Hippocampal formation (tissue), 2 donors: ENCODE measurements at regions not wholly inside any gene's neighbourhood (a gene's known extent, or its start where the extent isn't known, plus 50 kb on each side); places are given as distances from the start of the nearest gene placed in this dataset.

ENCODE experiments used
- DNase-seq, 2 donors: peaks; one replicate each; lab custom pipeline; 2025; lab: John Stamatoyannopoulos, UW

DNA sequence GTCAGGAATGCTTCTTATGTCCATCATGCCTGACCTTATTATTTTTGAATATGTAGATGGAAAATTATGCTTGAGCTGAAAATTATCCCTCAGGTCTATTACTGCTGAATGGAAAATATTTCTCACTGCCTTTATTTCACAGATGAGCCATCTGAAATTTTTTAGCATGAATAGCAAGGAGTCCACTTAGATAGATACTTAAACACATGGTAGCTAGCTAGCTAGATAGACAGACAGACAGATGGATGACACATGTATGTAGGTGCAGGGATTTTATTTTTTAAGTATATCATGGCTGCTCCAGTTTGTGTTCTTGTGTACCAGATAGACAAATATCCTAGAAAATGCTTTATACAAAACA lies 645.0 kb downstream of the MMUT start:
- no peak for DNase-seq

DNA sequence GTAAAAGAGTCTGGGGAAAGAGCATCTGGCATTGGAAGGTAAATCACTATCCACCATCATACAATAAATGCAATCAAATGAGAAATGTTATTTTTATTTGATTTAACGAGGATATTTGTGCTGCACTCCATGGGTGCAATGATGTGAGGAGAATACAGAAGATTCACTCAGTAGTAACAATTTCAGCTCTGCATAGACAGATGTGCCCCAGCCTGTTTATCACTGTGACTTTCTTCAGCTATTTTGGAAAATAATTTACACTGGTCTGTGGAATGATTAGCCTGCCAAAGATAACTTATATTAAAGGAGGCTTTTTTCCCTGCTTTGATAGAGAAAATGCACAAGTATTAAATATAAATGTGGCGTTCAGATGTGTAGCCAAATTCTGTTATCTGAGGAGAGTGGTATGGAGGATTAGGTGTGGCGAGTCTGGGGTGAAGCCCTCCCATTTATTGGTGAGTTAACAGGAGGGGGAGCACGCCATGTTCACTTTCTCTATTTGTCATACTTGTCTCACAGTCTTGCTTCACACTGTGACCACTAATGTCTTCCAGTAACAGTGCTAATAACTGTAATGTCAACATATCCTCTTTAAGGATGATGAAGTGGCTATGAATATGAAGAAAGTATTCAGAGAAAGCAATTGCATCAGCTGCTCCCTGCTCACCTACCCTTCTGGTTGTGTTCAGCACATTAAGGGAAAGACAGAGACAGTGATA lies 645.6 kb downstream of the MMUT start:
- no peak for DNase-seq

DNA sequence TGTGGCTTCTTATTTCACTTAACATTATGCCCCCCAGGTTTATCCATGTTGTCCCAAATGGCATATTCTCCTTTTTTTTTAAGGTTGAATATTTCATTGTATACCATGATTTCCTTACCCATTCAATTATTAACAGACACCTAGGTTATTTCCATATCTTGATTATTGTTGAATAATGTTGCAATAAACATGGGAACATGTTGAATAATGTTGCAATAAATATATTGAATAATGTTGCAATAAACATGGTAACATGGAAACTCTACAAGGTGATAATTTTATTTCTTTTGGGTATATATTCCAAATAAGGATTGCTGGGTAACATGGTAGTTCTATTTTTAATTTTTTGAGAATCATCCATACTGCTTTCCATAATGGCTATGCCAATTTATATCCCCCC lies 648.1 kb downstream of the MMUT start:
- no peak for DNase-seq

DNA sequence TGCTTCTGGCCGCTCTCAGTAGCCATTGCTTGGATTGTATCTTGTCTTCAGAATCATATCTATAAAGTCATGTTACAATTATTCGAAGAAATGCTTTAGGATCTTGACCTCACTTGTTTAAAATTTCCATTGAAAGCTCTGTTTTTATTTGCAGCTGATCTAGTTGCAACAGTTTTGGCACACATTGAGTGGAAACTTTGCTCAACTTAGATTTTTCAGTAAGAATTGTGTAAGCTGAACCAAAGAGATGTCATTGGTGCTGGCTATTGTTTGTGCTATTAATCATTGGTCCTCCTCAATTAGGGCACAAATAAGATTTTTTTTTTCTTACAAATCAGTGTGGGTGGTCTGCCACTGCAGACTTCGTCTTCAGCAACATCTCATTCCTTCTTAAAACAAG lies 649.2 kb downstream of the MMUT start:
- no peak for DNase-seq

DNA sequence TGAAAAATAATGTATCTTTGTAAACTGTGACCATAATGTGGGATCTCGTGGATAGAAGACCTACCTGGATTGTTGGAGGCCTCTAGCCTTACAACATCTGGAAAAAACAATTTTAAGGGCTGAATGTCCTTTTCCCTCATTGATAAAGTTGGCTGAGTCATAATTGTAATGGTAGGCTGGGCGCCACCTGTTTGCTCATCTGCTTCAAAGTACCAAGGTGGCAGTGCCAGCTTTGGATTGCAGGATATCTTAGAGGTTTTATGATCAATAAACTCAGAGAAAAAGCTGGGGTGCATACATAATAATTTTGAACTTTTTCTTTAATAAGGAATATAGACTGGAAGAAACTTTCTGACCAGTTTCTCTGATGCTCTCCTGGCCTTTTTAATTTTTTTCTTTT lies 653.4 kb downstream of the MMUT start:
- DNase-seq = no peak

DNA sequence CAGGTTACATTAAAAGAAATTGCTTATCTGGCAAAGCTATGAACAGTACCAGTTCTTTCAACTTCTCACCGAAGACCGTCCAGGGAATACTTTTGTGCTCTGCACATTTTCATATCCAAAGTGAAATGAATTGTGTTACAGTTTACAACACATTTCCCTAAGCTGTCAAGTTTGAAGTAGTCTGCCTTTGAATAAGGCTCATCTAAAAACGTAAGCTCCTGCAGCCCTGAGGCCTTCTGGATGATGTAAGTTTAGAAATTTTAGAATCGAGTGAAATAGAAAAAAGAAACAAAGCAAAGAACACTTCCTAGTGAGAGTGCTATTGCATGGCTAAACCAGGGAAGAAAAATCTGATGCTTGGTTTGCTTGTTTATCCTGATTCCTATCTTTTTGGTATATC lies 653.8 kb downstream of the MMUT start:
- DNase-seq = no peak

DNA sequence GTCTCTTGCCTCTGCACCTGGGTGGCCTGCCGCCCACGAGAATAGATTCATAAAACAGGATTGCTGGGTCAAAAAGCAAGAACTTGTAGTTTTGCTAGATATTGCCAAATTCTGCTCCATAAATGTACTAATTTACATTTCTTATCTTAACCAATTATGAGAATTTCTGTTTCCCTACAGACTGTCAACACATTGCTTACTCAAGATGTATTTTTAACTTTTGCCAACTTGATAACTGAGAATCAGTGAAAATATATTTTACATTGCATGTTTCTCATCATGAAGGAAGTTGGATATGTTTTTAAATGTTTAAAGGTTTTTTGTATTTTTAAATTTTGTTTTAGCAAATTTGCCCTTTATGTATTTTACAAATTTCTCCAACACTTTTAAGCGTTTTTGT lies 664.8 kb downstream of the MMUT start:
- DNase-seq = no peak

DNA sequence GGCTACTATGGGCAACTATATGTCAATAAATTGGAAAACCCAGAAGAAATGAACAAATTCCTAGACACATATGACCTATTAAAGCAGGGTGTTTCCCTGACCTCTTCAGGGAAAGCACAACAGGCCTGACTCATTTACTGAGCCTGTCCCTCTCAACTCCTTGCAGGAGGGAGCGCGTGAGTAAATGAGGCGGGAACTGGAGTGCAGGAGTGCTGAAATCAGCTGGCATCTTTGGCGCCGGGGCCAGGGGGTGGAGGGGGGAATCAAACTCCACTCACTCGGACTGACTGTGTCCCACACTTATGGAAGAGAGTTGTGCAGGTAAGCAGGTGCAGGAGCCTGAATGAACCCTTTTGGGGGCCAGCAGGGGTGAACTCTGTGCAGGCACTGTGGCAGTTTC lies 671.2 kb upstream of the PTCHD4 start:
- no peak for DNase-seq

DNA sequence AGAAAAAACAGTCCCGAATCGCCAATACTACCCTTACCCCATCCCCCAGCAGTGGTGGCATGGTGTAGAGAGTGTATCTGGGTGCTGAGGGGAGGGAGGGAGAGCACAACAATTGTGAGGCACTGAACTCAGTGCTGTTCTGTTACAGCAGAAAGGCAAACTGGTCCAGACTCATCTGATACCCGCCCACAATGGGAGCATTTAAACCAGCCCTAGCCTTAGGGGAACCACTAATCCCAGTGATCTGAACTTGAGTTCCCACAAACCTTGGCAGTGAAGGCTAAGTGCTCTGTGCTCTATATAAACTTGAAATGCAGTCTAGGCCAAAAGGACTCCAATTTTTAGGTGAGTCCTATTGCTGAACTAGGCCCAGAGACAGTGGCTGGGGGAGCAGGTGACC lies 666.4 kb upstream of the PTCHD4 start:
- DNase-seq = no peak

DNA sequence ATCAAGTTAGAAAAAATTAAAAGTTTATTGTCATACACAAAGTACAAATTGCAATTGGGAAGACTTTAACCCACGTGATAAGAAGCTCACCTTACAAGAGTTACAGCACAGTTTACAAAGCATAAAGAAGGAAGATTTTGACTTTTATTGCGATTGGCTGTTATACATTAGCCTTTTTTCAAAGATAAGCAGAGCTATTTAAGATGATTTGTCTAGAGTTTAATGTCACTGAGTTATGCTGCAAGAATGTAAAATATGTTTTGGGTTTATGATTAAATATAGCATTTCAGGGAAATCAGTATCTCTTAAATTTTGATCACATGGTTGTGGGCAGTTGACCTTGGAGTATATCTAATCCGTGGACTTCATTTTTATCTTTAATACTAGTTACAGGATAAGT lies 664.2 kb upstream of the PTCHD4 start:
- no peak for DNase-seq

DNA sequence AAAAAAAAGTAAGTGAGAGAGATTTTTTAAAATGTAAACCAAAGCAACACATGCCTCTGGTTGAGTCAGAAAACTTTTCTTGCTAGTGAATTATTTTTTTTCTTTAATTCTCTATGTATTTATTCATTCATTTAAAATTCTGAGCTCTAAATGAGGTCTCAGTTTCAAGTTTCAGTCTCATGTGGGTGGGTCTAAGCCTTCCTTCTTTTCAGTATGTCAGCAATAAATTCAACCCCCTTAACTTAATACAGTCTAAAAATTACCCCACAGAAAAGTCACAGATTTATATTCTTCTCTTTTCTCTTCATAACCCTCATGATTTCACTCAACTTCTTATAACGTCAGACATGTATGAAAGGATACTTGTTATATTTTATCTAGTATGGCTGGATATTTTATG lies 663.3 kb upstream of the PTCHD4 start:
- no peak for DNase-seq

DNA sequence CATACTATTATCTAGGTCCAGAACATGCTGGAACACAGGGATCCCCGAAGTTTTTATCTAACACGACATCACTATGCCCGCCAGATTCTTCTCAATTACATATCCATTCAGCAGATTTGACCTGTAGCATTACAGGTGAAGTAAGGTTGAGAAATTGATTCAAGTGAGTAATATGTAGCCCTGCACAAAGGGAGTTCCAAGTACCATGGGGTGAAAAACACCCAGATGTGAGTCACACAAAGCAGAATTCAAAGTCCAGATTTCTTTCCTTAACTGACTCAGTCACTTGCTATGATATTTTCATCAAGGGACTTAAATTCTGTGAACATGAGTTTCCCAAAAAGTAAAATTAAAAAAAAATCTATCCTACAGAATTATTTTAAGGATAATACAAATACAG lies 655.4 kb upstream of the PTCHD4 start:
- no peak for DNase-seq

DNA sequence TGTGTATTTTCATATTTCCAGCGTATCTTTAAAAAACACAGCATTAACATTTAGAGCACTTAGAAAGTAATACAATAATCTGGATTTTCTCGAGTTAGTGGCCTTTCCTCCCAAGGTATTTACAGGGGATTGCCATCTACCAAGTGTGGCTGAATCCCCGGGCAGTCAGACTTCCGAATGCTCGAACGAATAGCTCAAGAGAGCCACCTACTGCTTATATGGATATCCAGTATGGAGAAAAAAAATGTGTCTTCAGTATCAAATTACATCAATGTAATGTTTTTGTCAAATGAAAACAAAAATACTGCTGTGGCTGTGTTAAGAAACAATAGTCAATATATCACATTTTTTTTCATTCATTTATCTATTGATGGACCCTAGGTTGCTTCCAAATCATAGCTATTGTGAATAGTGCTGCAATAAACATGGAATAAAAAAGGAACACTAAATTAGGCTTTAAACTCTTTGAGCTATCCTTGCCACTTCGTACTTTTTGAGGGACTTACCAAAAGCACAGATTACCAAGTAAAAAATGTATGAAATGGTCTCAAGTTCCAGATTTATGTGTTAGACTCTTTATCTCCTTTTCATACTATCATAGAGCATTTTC lies 654.5 kb upstream of the PTCHD4 start:
- DNase-seq = peak; percentile 4 to 28

DNA sequence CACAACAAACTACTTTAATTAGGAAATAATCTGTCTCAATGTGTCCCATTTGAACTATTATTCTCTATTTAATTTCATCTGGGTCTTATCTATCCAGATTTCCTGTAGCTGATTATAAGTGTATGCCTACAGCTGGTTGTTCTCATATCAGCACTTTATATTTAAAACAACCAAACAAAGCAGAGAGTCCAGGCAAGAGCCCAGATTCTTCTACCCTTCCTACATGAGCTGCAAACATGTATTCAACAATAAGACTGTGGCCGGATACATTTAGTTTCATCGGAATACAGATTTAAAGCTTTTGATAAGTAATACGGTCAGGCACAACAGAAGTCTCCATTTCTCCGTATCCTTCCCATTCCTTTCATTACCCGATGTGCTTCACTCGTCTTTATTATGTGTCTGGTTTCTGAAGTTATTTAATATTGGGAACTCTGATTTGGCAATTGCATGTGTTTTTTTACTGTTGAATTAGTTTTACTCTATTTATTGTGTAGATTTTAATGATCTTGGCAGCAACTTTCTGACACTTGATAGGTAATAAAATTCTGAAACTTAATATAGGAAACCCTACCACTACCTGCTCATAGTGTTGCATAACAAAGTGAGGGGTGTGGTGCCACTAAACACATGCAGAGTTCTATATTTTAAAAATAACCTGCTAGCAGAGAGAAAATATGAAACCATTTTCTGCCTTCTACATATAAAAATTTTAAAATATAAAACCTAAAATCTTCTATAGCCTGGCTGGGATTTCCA lies 653.5 kb upstream of the PTCHD4 start:
- DNase-seq = no peak

DNA sequence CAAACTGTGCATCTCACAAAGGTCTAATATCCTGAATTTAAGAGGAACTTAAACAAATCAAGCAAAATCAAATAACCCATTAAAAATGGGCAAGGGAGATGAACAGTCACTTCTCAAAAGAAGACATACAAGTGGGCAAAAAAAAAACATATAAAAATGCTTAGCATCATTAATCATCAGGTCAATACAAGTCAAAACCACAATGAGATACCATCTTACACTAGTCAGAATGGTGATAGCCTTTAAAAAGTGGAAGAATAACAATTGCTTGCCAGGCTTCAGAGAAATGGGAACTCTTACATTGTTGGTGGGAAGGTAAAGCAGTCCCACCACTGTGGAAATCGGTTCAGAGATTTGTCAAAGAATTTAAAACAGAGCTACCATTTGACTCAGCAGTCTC lies 646.7 kb upstream of the PTCHD4 start:
- no peak for DNase-seq

DNA sequence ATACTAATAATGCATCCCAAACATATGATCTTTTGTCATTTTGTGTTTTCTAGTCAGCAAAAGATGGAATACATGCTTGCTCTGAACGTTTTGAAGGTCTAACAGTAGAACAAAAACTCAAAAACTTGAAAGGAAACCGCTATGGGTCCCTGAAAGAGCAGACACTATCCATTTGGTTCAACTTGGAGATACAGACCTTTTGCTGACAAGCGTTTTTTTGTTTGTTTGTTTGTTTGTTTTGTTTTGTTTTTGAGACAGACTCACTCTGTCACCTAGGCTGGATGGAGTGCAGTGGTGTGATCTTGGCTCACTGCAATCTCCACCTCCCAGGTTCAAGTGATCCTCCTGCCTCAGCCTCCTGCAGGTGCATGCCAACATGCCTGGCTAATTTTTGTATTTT lies 644.3 kb upstream of the PTCHD4 start:
- DNase-seq = no peak

DNA sequence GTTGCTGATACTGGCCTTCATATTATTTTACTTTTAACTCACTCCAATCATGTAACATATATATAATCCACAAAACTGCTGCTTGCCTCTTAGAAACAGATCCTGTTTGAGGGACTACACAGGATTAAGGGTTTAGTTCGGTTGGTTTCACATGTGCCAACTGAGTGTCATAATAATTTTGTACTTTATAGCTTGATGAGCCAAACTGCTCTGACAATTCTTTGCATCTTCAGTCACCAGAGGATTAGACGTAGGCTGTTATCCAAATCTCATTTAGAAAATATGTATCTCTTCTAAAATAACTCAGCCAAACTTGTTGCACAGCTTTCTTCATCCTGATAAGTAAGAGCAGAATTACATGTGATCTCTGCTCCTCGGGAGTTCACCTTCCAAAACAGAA lies 643.6 kb upstream of the PTCHD4 start:
- DNase-seq = no peak

DNA sequence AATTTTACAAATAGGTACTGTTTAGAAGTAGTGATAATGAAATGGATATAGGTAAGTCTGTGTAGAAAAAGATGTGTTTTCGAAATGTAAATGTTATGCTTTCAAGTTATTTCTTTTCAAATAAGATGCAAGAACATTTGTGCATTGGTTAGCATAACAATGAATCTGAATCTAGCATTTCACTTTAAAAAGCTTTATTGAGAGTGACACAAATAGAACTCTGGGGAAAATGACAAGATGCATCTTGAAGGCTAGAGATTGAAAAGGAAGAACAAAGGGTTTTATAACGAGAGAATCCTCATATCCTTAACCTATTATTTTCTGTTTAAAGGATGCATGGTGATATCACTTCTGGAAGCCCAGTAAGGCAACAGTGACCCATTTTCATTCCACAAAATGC lies 639.9 kb upstream of the PTCHD4 start:
- DNase-seq = no peak

DNA sequence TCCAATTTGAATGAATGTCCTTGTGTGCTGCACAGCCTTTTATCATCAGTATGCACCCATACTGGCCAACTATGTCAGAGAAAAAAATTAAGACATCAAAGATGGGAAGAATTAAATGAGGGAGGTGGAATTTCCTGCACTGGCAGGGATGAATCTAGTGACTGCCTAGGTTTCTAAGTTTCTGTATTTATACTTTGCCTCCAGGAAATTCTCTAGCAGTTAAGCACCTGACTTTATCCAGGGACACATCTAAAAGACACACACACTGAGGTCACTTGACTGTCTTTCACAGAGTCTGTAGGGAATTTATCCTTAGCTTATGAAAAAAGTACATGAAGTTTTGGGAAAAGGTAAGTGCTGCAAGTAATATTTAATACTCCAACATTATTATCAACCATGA lies 636.5 kb upstream of the PTCHD4 start:
- no peak for DNase-seq

DNA sequence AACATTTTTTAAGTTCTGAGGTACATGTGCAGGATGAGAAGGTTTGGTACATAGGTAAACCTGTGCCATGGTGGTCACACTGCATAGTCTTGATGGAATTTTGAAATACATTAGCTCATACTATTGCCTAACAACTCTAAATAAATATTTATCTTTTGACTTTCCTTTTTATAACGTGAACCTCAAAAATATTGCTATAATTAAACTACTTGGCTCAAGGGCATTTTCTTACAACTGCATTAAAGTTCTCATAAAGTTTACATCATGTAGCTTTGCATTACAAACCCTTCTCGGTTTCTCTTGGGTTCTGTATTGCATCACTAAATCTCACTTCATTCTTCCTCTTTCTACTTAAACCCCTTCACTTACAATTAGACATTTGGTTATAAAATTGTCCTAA lies 636.0 kb upstream of the PTCHD4 start:
- no peak for DNase-seq

DNA sequence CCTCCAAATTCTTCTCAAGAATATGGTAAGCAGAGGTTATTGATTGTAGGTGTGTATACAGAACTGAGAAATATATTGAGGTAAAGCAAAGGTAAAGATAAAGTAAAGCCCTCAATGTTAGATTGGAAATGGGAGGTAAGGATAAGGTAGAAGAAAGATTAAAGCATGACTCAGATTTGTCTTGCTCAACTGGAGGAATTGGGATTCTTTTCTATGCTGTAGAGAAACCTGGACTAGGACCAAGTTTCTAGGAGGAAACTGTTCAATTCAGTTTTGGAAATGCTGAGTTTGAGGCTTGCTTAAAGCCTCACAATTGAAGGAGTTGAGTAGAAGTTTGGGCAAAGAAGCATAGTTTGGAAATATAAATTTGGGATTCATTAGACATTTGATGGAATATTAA lies 634.0 kb upstream of the PTCHD4 start:
- no peak for DNase-seq

DNA sequence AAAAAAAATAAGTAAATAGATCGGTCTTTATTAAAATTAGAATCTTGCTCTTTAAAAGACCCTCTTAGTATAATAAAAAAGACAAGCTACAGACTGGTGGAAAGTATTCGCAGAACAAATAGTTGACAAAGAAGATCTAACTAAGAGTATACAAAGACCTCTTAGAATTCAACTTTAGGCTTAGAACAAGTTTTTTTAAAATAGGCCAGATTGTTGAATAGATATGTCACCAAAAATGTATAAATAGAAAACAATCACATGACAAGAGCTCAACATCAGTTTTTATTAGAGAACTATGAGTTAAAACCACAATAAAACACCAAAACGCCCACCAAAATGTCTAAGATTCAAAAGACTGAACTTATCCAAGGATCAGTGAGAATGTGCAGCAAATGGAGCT lies 632.7 kb upstream of the PTCHD4 start:
- no peak for DNase-seq

DNA sequence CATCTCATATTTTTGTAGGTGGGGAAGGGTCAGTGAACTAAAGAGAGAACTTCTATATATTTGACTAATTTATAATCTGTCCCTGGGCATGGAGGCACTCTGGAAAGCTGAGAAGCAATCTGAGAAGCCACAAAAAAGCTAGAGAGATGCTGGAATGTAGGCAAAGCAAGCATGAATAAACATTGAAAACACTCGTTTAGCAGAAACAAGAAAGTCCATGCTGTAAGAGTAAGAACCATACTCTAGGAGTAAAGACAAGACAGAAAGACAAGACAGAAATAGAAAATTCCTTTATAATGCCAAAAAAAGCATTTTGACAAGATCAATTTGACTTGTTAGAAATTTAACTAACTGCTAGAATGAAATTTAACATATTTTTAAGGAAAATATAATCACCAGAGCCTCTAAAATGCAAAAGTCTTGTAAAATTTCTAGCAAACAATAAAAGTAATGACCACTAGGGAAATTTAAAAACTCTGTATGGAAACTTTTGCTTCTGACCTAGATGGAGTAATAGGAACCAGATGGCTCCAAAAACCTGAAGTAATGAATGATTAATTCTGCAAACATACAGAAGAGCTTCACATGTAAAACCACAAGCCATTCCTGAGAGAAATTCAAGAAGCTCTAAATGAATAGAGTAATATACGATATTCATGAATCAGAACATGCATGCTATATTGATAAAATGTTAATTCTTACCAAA lies 625.7 kb upstream of the PTCHD4 start:
- DNase-seq = no peak
